Neural cell (in vitro differentiated cells): ENCODE measurements at regions not wholly inside any gene's neighbourhood (a gene's known extent, or its start where the extent isn't known, plus 50 kb on each side); places are given as distances from the start of the nearest gene placed in this dataset.
"Not testable (repeated sequence)": the region's sequence is repeated elsewhere in the genome, so short reads cannot be mapped to it uniquely, and the experiment has no call there.

Experiments
- H2AFZ ChIP-seq: fragments of 200-600, 300-800 bp; sonication (generic), shearing (Covaris generic); 2 replicates; pipeline ENCODE4 v1.6.0; 2014; ENCODE audit warnings: low read depth, mild to moderate bottlenecking, antibody characterized with exemption, low read length, moderate library complexity
- H3F3A ChIP-seq: fragments of 200-600 bp; shearing (Covaris generic); 2 replicates; pipeline ENCODE4 v1.6.1; 2016; ENCODE audit warnings: mild to moderate bottlenecking, moderate library complexity, mixed read lengths, antibody characterized with exemption, low read length; ENCODE audit not compliant: insufficient read depth, poor library complexity, severe bottlenecking
- H3K27ac ChIP-seq: fragments of 200-600, 300-800 bp; sonication (generic), shearing (Covaris generic); 2 replicates; pipeline ENCODE4 v1.5.1; 2014; ENCODE audit warnings: mild to moderate bottlenecking, low read length, moderate library complexity
- H3K27me3 ChIP-seq: fragments of 300-800, 200-600 bp; sonication (generic), shearing (Covaris generic); 2 replicates; pipeline ENCODE4 v1.6.0; 2014; ENCODE audit warnings: mild to moderate bottlenecking, low read depth, low read length, moderate library complexity; ENCODE audit not compliant: insufficient read depth
- H3K36me3 ChIP-seq: fragments of 300-800, 200-600 bp; sonication (generic), shearing (Covaris generic); 2 replicates; pipeline ENCODE4 v1.5.1; 2014; ENCODE audit warnings: mild to moderate bottlenecking, antibody characterized with exemption, low read length, moderate library complexity; ENCODE audit not compliant: insufficient read depth
- H3K4me2 ChIP-seq: fragments of 300-800, 200-600 bp; sonication (generic), shearing (Covaris generic); 2 replicates; pipeline ENCODE4 v1.6.0; 2014; ENCODE audit warnings: mild to moderate bottlenecking, low read length
- H3K4me3 ChIP-seq: fragments of 300-800, 200-600 bp; sonication (generic), shearing (Covaris generic); 2 replicates; pipeline ENCODE4 v1.5.1; 2014; ENCODE audit warnings: mild to moderate bottlenecking, low read length, moderate library complexity
- H3K79me2 ChIP-seq: fragments of 200-600 bp; shearing (Covaris generic); replicated peaks from 2 replicates; pipeline ENCODE4 v1.6.0; 2014; ENCODE audit warnings: mild to moderate bottlenecking, low read length, moderate library complexity; ENCODE audit not compliant: insufficient read depth
- H3K9ac ChIP-seq: fragments of 300-800, 200-600 bp; sonication (generic), shearing (Covaris generic); 2 replicates; pipeline ENCODE4 v1.6.1; 2016; ENCODE audit warnings: mild to moderate bottlenecking, low read length, mixed read lengths
- H3K9me2 ChIP-seq: fragments of 200-600 bp; shearing (Covaris generic); 2 replicates; pipeline ENCODE4 v1.6.1; 2016; ENCODE audit warnings: mild to moderate bottlenecking, low read length, mixed read lengths; ENCODE audit not compliant: insufficient read depth
- H3K9me3 ChIP-seq: fragments of 200-600, 300-800 bp; sonication (generic), shearing (Covaris generic); 2 replicates; pipeline ENCODE4 v1.6.1; 2016; ENCODE audit warnings: mild to moderate bottlenecking, mixed run types, low read length, moderate library complexity, mixed read lengths
- H4K20me1 ChIP-seq: fragments of 200-600 bp; shearing (Covaris generic); 2 replicates; pipeline ENCODE4 v1.6.1; 2016; ENCODE audit warnings: mild to moderate bottlenecking, mixed run types; ENCODE audit not compliant: insufficient read depth
- CTCF ChIP-seq: fragments of 450-650 bp; IDR thresholded peaks from 2 replicates; pipeline ENCODE4 v1.5.1; 2014; ENCODE audit warnings: antibody characterized with exemption, mild to moderate bottlenecking, moderate library complexity; ENCODE audit not compliant: poor library complexity, severe bottlenecking
- EP300 ChIP-seq: fragments of 450-650 bp; conservative IDR thresholded peaks from 2 replicates; pipeline ENCODE4 v1.6.1; 2014; ENCODE audit warnings: antibody characterized with exemption, mild to moderate bottlenecking, moderate library complexity; ENCODE audit not compliant: poor library complexity, severe bottlenecking
- EZH2 ChIP-seq: fragments of 200-600, 300-800 bp; shearing (Covaris generic), sonication (generic); IDR thresholded peaks from 2 replicates; pipeline ENCODE4 v1.6.1; 2014; ENCODE audit warnings: antibody characterized with exemption, low read length, borderline replicate concordance, mild to moderate bottlenecking; ENCODE audit not compliant: insufficient read depth, poor library complexity, severe bottlenecking
- MXI1 ChIP-seq: fragments of 450-650 bp; conservative IDR thresholded peaks from 2 replicates; pipeline ENCODE4 v1.6.1; 2014; ENCODE audit warnings: antibody characterized with exemption, mild to moderate bottlenecking; ENCODE audit not compliant: poor library complexity, severe bottlenecking
- POLR2AphosphoS5 ChIP-seq: IDR thresholded peaks from 2 replicates; pipeline ENCODE4 v1.6.1; 2012
- RAD21 ChIP-seq: fragments of 450-650 bp; conservative IDR thresholded peaks from 2 replicates; pipeline ENCODE4 v1.6.1; 2014; ENCODE audit warnings: antibody characterized with exemption, mild to moderate bottlenecking, moderate library complexity
- REST ChIP-seq: IDR thresholded peaks from 2 replicates; pipeline ENCODE4 v1.6.1; 2012; ENCODE audit warnings: borderline replicate concordance
- SMC3 ChIP-seq: fragments of 450-650 bp; conservative IDR thresholded peaks from 2 replicates; pipeline ENCODE4 v1.6.1; 2014; ENCODE audit warnings: antibody characterized with exemption, mild to moderate bottlenecking, moderate library complexity; ENCODE audit not compliant: poor library complexity
- TAF1 ChIP-seq: IDR thresholded peaks from 2 replicates; pipeline ENCODE4 v1.6.1; 2012; ENCODE audit warnings: low read depth

- H3K9me3 ChIP-seq = no peaks in the 10 kb centered on the region
- no peaks in the 10 kb centered on the region for H3K79me2 ChIP-seq
- H3K36me3 ChIP-seq = no peaks in the 10 kb centered on the region
- no peak overlapping the region for H2AFZ ChIP-seq
- H3F3A ChIP-seq = no peaks in the 10 kb centered on the region
- no peak overlapping the region for H3K27ac ChIP-seq
- TF ChIP-seq REST = no peak
- TF ChIP-seq SMC3 = no peak
- TF ChIP-seq TAF1 = no peak
- no peak for TF ChIP-seq MXI1
- no peak for TF ChIP-seq RAD21
- no peak for TF ChIP-seq EZH2
- TF ChIP-seq CTCF = no peak
- no peak for TF ChIP-seq POLR2AphosphoS5
- H3K4me3 ChIP-seq = no peak overlapping the region
- H3K4me2 ChIP-seq = no peak overlapping the region
- no peaks in the 10 kb centered on the region for H4K20me1 ChIP-seq
- no peaks in the 10 kb centered on the region for H3K9me2 ChIP-seq
- H3K27me3 ChIP-seq = no peaks in the 10 kb centered on the region
- no peak overlapping the region for H3K9ac ChIP-seq
Measured at GRCh38 chr10:81498011-81498551, 376.9 kb upstream of the NRG3 start.

DNA sequence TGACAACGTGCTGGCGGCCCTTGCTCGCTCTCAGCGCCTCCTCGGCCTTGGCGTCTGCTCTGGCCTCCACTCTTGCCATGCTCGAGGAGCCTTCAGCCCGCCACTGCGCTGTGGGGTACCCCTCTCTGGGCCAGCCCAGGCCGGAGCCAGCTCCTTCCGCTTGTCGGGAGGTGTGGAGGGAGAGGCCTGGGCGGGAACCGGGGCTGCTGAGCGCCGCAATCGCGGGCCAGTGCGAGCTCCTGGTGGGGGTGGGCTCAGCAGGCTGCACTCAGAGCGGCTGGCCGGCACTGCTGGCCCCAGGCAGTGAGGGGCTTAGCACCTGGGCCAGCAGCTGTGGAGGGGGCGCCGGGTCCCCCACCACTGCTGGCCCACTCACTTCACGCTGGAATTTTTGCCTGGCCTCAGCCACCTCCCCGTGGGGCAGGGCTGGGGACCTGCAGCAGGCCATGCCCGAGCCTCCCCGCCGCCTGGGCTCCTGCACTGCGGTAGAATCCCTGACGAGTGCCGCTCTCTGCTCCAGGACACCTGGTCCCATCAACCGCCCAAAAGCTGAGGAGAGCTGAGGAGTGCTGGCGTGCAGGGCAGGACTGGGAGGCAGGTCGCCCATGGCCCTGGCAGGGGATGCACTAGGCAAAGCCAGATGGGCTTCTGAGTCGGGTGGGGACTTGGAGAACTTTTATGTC is 372.2 kb upstream of the NRG3 start:
- TF ChIP-seq SMC3 (no peak), POLR2AphosphoS5 (no peak), CTCF (no peak), REST (no peak), TAF1 (no peak), EZH2 (no peak), MXI1 (no peak), RAD21 (no peak), EP300 (no peak)
- Histone ChIP-seq H2AFZ (no peak overlapping the region), H4K20me1 (no peaks in the 10 kb centered on the region), H3F3A (no peaks in the 10 kb centered on the region), H3K27me3 (no peaks in the 10 kb centered on the region), H3K27ac (no peak overlapping the region), H3K79me2 (no peaks in the 10 kb centered on the region), H3K4me3 (no peak overlapping the region), H3K4me2 (no peak overlapping the region), H3K36me3 (no peaks in the 10 kb centered on the region), H3K9me2 (no peaks in the 10 kb centered on the region), H3K9ac (no peak overlapping the region), H3K9me3 (no peaks in the 10 kb centered on the region)

DNA sequence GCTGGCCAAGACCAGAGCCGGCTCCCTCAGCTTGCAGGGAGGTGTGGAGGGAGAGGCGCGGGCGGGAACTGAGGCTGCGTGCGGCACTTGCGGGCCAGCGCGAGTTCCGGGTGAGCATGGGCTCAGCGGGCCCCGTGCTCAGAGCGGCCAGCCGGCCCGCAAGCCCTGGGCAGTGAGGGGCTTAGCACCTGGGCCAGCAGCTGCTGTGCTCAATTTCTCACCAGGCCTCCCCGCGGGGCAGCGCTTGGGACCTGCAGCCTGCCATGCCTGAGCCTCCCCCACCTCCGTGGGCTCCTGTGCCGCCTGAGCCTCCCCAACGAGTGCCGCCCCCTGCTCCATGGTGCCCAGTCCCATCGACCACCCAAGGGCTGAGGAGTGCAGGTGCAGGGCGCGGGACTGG is 369.2 kb upstream of the NRG3 start:
- not testable (repeated sequence) for H3K9me3 ChIP-seq, H3K9ac ChIP-seq, H3K9me2 ChIP-seq, H4K20me1 ChIP-seq, H3F3A ChIP-seq, H3K4me3 ChIP-seq, H2AFZ ChIP-seq, H3K4me2 ChIP-seq, H3K36me3 ChIP-seq, H3K79me2 ChIP-seq, H3K27ac ChIP-seq, H3K27me3 ChIP-seq
